ENCODE measurements at regions not wholly inside any gene's neighbourhood (a gene's known extent, or its start where the extent isn't known, plus 50 kb on each side); places are given as distances from the start of the nearest gene placed in this dataset.

- CTCF ChIA-PET (ENCODE audit: unreplicated experiment) = no interaction called here
- Histone ChIP-seq H3K9me2 (ENCODE audit: insufficient read depth, low read length) (no peaks in the 10 kb centered on the region), H2AFZ (ENCODE audit: low read length) (no peak overlapping the region), H3K79me2 (ENCODE audit: insufficient read depth, low read depth, low read length) (no peaks in the 10 kb centered on the region), H3K36me3 (ENCODE audit: insufficient read depth, low read length) (no peaks in the 10 kb centered on the region), H3K4me1 (ENCODE audit: insufficient read depth, low read length, poor library complexity, severe bottlenecking) (no peaks in the 10 kb centered on the region), H4K20me1 (ENCODE audit: insufficient read depth, low read length) (no peaks in the 10 kb centered on the region), H3K4me3 (ENCODE audit: low read depth, low read length, poor library complexity, severe bottlenecking) (no peak overlapping the region), H3K27ac (ENCODE audit: low read depth, low read length, poor library complexity, severe bottlenecking) (no peak overlapping the region), H3K9me3 (ENCODE audit: low read length) (no peaks in the 10 kb centered on the region), H3K4me2 (ENCODE audit: low read length) (no peak overlapping the region)
- intact Hi-C loops (cut with micrococcal nuclease; ENCODE audit: unreplicated experiment) = no loop called here
- TF ChIP-seq EZH2phosphoT487 (IDR thresholded peaks at IDR 0.05; ENCODE audit: borderline replicate concordance, low read depth, low read length) = no peak
- TF ChIP-seq, protein P1, sequence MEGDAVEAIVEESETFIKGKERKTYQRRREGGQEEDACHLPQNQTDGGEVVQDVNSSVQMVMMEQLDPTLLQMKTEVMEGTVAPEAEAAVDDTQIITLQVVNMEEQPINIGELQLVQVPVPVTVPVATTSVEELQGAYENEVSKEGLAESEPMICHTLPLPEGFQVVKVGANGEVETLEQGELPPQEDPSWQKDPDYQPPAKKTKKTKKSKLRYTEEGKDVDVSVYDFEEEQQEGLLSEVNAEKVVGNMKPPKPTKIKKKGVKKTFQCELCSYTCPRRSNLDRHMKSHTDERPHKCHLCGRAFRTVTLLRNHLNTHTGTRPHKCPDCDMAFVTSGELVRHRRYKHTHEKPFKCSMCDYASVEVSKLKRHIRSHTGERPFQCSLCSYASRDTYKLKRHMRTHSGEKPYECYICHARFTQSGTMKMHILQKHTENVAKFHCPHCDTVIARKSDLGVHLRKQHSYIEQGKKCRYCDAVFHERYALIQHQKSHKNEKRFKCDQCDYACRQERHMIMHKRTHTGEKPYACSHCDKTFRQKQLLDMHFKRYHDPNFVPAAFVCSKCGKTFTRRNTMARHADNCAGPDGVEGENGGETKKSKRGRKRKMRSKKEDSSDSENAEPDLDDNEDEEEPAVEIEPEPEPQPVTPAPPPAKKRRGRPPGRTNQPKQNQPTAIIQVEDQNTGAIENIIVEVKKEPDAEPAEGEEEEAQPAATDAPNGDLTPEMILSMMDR (conservative IDR thresholded peaks at IDR 0.05; ENCODE audit: low read length) = no peak
- POLR2A ChIA-PET = interaction anchor here (0.7 kb wide), 1 partner anchor 50 kb away, joined by 3 read pairs; no protein-coding TSS in a partner anchor
- DNase-seq (ENCODE audit: low spot score) = no peak
- BruUV-seq (replicated peaks) = no TSS peak
Measured at GRCh38 chr11:79694368-79694767, 253.5 kb upstream of the TENM4 start.

DNA sequence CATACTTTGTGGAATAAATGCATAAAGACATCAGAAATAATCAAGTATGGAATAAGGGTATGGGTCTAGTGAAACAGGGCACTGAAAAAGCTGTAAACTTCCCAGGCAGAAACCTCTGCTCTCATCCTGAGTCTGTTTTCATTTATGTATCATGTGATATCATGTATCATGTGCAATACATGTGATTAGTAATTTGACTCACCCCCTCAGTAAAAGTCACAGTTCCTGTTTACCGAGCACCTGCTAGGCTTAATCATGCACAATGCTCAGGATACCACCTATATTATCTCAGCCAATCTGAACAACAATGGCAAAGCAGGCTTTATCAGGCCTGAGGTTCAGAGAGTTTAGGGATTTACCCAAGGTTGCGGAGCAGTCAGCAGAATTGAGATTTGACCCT is 250.6 kb upstream of the TENM4 start:
- POLR2A ChIA-PET = no interaction called here
- no peak for TF ChIP-seq EZH2phosphoT487 (IDR thresholded peaks at IDR 0.05; ENCODE audit: borderline replicate concordance, low read depth, low read length)
- TF ChIP-seq, protein P1 (conservative IDR thresholded peaks at IDR 0.05; ENCODE audit: low read length) = no peak
- H3K79me2 ChIP-seq (ENCODE audit: insufficient read depth, low read depth, low read length) = no peaks in the 10 kb centered on the region

GRCh38 chr11:79686703-79687419 is 246.0 kb upstream of the TENM4 start:
- ChIA-PET POLR2A (no interaction called here), CTCF (ENCODE audit: unreplicated experiment) (no interaction called here)
- H3K4me2 ChIP-seq (ENCODE audit: low read length) = no peak overlapping the region
- no peaks in the 10 kb centered on the region for H4K20me1 ChIP-seq (ENCODE audit: insufficient read depth, low read length)
- no peak overlapping the region for H2AFZ ChIP-seq (ENCODE audit: low read length)
- no peaks in the 10 kb centered on the region for H3K9me2 ChIP-seq (ENCODE audit: insufficient read depth, low read length)
- H3K9me3 ChIP-seq (ENCODE audit: low read length) = no peaks in the 10 kb centered on the region
- H3K27ac ChIP-seq (ENCODE audit: low read depth, low read length, poor library complexity, severe bottlenecking) = no peak overlapping the region
- H3K4me1 ChIP-seq (ENCODE audit: insufficient read depth, low read length, poor library complexity, severe bottlenecking) = no peaks in the 10 kb centered on the region
- no peaks in the 10 kb centered on the region for H3K79me2 ChIP-seq (ENCODE audit: insufficient read depth, low read depth, low read length)
- no peak for DNase-seq (ENCODE audit: low spot score)
- TF ChIP-seq EZH2phosphoT487 (IDR thresholded peaks at IDR 0.05; ENCODE audit: borderline replicate concordance, low read depth, low read length) = no peak
- TF ChIP-seq, protein P1 (conservative IDR thresholded peaks at IDR 0.05; ENCODE audit: low read length) = no peak
- BruUV-seq (replicated peaks) = no TSS peak
- H3K36me3 ChIP-seq (ENCODE audit: insufficient read depth, low read length) = no peaks in the 10 kb centered on the region
- intact Hi-C loops (cut with micrococcal nuclease; ENCODE audit: unreplicated experiment) = no loop called here
- no peak overlapping the region for H3K4me3 ChIP-seq (ENCODE audit: low read depth, low read length, poor library complexity, severe bottlenecking)

More for the DNA sequence above, 250.6 kb upstream of the TENM4 start:
- Histone ChIP-seq H3K4me3 (ENCODE audit: low read depth, low read length, poor library complexity, severe bottlenecking) (no peak overlapping the region), H3K27ac (ENCODE audit: low read depth, low read length, poor library complexity, severe bottlenecking) (no peak overlapping the region), H3K4me1 (ENCODE audit: insufficient read depth, low read length, poor library complexity, severe bottlenecking) (no peaks in the 10 kb centered on the region), H3K4me2 (ENCODE audit: low read length) (no peak overlapping the region), H2AFZ (ENCODE audit: low read length) (no peak overlapping the region), H3K36me3 (ENCODE audit: insufficient read depth, low read length) (no peaks in the 10 kb centered on the region), H3K9me2 (ENCODE audit: insufficient read depth, low read length) (no peaks in the 10 kb centered on the region), H3K9me3 (ENCODE audit: low read length) (no peaks in the 10 kb centered on the region), H4K20me1 (ENCODE audit: insufficient read depth, low read length) (no peaks in the 10 kb centered on the region)
- CTCF ChIA-PET (ENCODE audit: unreplicated experiment) = no interaction called here
- intact Hi-C loops (cut with micrococcal nuclease; ENCODE audit: unreplicated experiment) = no loop called here
- no peak for DNase-seq (ENCODE audit: low spot score)
- no TSS peak for BruUV-seq (replicated peaks)
